Omental fat pad (tissue), 3 donors: ENCODE measurements at regions not wholly inside any gene's neighbourhood (a gene's known extent, or its start where the extent isn't known, plus 50 kb on each side); places are given as distances from the start of the nearest gene placed in this dataset.

Experiments
- ATAC-seq: fragments of 150-250 bp; one replicate; pipeline ENCODE4 v1.9.1; 2016; ENCODE audit warnings: mild to moderate bottlenecking, moderate library complexity; ENCODE audit not compliant: low FRiP score
- DNase-seq: peaks from one replicate; pipeline ENCODE4 v3.0.0-alpha.2; 2019; ENCODE audit warnings: low spot score
- CTCF ChIP-seq, 3 donors: fragments of 450-650 bp; IDR thresholded peaks; one replicate each; pipeline ENCODE4 v1.5.1; 2016 to 2017; ENCODE audit warnings: antibody characterized with exemption in 3 of 3, mild to moderate bottlenecking in 3 of 3, moderate library complexity in 2 of 3

- ATAC-seq, result no peak
- TF ChIP-seq CTCF (IDR thresholded peaks at IDR 0.05), result no peak
- DNase-seq, result no peak
Measured at GRCh38 chr1:238469146-238469631, 578.5 kb upstream of the ZP4 start.

GRCh38 chr1:238468068-238468467 is 577.3 kb upstream of the ZP4 start:
- no peak for ATAC-seq
- DNase-seq, result no peak
- no peak for TF ChIP-seq CTCF (IDR thresholded peaks at IDR 0.05)

- ATAC-seq (no peak), DNase-seq (no peak)
- TF ChIP-seq CTCF (IDR thresholded peaks at IDR 0.05), result no peak
Measured at GRCh38 chr1:238466459-238466858, 575.7 kb upstream of the ZP4 start.

- ATAC-seq, result no peak
- TF ChIP-seq CTCF (IDR thresholded peaks at IDR 0.05), result no peak
- no peak for DNase-seq
Measured at GRCh38 chr1:238465449-238465848, 574.7 kb upstream of the ZP4 start.

- ATAC-seq, result no peak
- no peak for DNase-seq
- TF ChIP-seq CTCF (IDR thresholded peaks at IDR 0.05), result no peak
Measured at GRCh38 chr1:238458899-238459298, 568.2 kb upstream of the ZP4 start.

- no peak for TF ChIP-seq CTCF (IDR thresholded peaks at IDR 0.05)
- no peak for ATAC-seq
- no peak for DNase-seq
Measured at GRCh38 chr1:238457610-238458009, 566.9 kb upstream of the ZP4 start.

- DNase-seq (no peak), ATAC-seq (no peak)
- no peak for TF ChIP-seq CTCF (IDR thresholded peaks at IDR 0.05)
Measured at GRCh38 chr1:238451781-238452310, 561.1 kb upstream of the ZP4 start.
